Stomach (tissue), 8 donors: ENCODE measurements at regions not wholly inside any gene's neighbourhood (a gene's known extent, or its start where the extent isn't known, plus 50 kb on each side); places are given as distances from the start of the nearest gene placed in this dataset.

Experiments used
- DNase-seq, 2 donors: peaks; one replicate each; pipeline versions ENCODE4 v3.0.0 to v3.0.0-alpha.2; 2013 to 2019
- H3K27ac ChIP-seq, 5 donors: fragments of 200-600 bp in 4 of 5; sonication (generic) in 4 of 5; one replicate each; pipeline ENCODE4 v1.5.1; 2013 to 2019; ENCODE audit warnings: mild to moderate bottlenecking in 1 of 5, moderate library complexity in 1 of 5
- H3K27me3 ChIP-seq, 3 donors: fragments of 200-600 bp; sonication (generic); one replicate each; pipeline ENCODE4 v1.5.1; 2017 to 2019; ENCODE audit warnings: mixed run types in 1 of 3
- H3K36me3 ChIP-seq, 4 donors: fragments of 200-600 bp; sonication (generic); 1 replicate in 3 of 4; 2 replicates in 1 of 4; pipeline ENCODE4 v1.5.1; 2016 to 2019
- H3K4me1 ChIP-seq, 4 donors: fragments of 200-600 bp; sonication (generic); one replicate each; pipeline ENCODE4 v1.5.1; 2016 to 2019
- H3K4me3 ChIP-seq, 4 donors: fragments of 200-600 bp; sonication (generic) in 3 of 4; one replicate each; pipeline ENCODE4 v1.5.1; 2016 to 2019; ENCODE audit warnings: mild to moderate bottlenecking in 1 of 4
- H3K9me3 ChIP-seq, 4 donors: fragments of 200-600 bp; sonication (generic); one replicate each; pipeline ENCODE4 v1.5.1; 2016 to 2019
- EP300 ChIP-seq: sonication (generic); formaldehyde crosslinking; IDR thresholded peaks from one replicate; pipeline ENCODE4 v1.6.1; 2017; ENCODE audit warnings: antibody characterized with exemption
- POLR2A ChIP-seq, 4 donors: fragments of 450-650 bp; IDR thresholded peaks; one replicate each; pipeline ENCODE4 v1.6.1; 2016; ENCODE audit warnings: antibody characterized with exemption in 4 of 4, control low read depth in 2 of 4, mild to moderate bottlenecking in 1 of 4, moderate library complexity in 1 of 4
- POLR2AphosphoS5 ChIP-seq, 3 donors: sonication (generic); formaldehyde crosslinking; IDR thresholded peaks; one replicate each; pipeline ENCODE4 v1.6.1; 2016; ENCODE audit warnings: antibody characterized with exemption in 3 of 3
- WGBS, 5 donors: extraction: QIAGEN DNeasy Blood & Tissue Kit in 3 of 5; methylation state at CpG; one replicate each; pipeline versions ENCODE4 v1.1.5 to v1.1.7; 2013 to 2018; 5-methylcytosine and 5-hydroxymethylcytosine counted together
- intact Hi-C: fragments of 100-400 bp; cut with DNase I; formaldehyde crosslinking; loops from one replicate; pipeline ENCODE4 v1.15.1; 2023; ENCODE audit warnings: low total_unique reads
- TF ChIP-seq, protein P1 (sequence below), 7 experiments: fragments of 450-650 bp in 4 of 7; fragments of 200-600 bp in 3 of 7; sonication (generic) in 3 of 7; IDR thresholded peaks; one replicate each; pipeline ENCODE4 v1.5.1; 2016 to 2019; ENCODE audit warnings: antibody characterized with exemption in 7 of 7, control low read depth in 2 of 7, mild to moderate bottlenecking in 1 of 7
- donor health status: healthy with polysubstance abuse.
- donor health status: Bipolar disorder and iron deficiency.
- donor health status: healthy.

DNA sequence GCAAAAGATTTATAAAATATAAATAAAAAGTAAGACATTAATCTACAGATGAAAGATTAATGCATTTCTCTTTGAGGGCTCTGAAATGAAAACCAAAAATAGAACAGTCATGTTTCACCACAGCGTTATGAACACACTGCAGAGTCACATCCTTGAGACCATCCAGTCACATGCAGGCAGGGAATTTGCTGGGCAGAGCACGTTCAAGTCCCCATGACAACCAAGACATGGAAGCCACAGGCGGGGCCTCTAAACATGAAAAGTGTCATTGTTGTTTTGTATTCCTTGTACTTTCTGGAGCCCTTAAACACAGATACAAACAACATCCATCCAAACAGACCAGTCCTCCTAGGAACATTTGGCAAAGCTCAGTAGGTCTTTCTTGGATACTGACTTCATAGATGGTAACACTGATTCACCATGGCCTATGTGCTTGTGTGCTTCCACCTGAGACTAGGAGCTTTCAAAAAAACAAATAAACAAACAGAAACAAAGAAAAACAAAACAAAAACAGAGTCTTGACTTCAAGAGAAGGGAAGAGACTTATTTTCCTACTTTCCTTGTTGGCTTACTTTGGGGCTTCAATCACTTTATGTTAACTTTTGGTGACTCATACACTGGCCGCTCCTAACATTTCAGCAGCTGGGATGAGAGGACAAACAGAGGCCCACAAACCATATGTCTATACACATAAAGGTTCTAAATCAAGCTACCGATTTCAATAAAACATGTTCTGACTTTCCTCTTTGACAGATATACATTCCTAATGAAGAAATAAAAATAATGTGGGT is 99.5 kb upstream of the CCDC85A start:
- H3K27me3 ChIP-seq: no peaks in the 10 kb centered on the region
- H3K9me3 ChIP-seq: peaks cover 0 to 5% (median 0%) of the 10 kb centered on the region in 4 donors
- WGBS, 5 donors: 56 to 64% (median 61%) methylated on average over 5 of the region's 5 CpGs
- TF ChIP-seq POLR2AphosphoS5 (IDR thresholded peaks at IDR 0.05) (no peak), EP300 (no peak), POLR2A (IDR thresholded peaks at IDR 0.05) (no peak)
- TF ChIP-seq, protein P1, sequence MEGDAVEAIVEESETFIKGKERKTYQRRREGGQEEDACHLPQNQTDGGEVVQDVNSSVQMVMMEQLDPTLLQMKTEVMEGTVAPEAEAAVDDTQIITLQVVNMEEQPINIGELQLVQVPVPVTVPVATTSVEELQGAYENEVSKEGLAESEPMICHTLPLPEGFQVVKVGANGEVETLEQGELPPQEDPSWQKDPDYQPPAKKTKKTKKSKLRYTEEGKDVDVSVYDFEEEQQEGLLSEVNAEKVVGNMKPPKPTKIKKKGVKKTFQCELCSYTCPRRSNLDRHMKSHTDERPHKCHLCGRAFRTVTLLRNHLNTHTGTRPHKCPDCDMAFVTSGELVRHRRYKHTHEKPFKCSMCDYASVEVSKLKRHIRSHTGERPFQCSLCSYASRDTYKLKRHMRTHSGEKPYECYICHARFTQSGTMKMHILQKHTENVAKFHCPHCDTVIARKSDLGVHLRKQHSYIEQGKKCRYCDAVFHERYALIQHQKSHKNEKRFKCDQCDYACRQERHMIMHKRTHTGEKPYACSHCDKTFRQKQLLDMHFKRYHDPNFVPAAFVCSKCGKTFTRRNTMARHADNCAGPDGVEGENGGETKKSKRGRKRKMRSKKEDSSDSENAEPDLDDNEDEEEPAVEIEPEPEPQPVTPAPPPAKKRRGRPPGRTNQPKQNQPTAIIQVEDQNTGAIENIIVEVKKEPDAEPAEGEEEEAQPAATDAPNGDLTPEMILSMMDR (IDR thresholded peaks at IDR 0.05): no peak
- intact Hi-C loops: no loop called here
- DNase-seq: no peak
- H3K27ac ChIP-seq: no peak overlapping the region
- H3K4me3 ChIP-seq: no peak overlapping the region
- H3K4me1 ChIP-seq: no peaks in the 10 kb centered on the region
- H3K36me3 ChIP-seq: no peaks in the 10 kb centered on the region

DNA sequence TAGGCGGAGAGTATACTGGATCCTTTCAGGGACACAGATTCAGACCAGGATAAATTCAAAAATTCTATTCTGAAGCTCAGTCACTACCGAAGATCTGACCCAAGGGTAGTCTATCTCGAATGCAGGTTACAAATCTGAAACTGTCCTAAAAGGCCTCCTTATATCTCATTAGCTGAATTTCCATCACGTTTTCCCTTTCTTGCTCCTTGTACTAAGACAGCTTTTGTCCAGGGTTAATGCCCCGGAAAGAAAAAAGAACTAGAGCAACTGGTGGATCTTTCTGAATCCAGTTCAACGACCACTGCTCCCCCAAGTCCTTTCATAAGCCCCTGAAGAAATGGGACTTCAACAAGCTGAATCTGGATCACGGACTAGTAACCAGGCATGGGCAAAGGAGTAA is 97.5 kb upstream of the CCDC85A start:
- H3K36me3 ChIP-seq: no peaks in the 10 kb centered on the region
- H3K4me3 ChIP-seq: no peak overlapping the region
- no peaks in the 10 kb centered on the region for H3K4me1 ChIP-seq
- H3K27me3 ChIP-seq: no peaks in the 10 kb centered on the region
- H3K27ac ChIP-seq: no peak overlapping the region
- 75 to 82% (median 81%) methylated on average over 7 of the region's 7 CpGs for WGBS, 5 donors
- H3K9me3 ChIP-seq: peaks cover 0 to 5% (median 0%) of the 10 kb centered on the region in 4 donors
- intact Hi-C loops: no loop called here
- TF ChIP-seq POLR2AphosphoS5 (IDR thresholded peaks at IDR 0.05) (no peak), POLR2A (IDR thresholded peaks at IDR 0.05) (no peak), EP300 (no peak)
- TF ChIP-seq, protein P1 (IDR thresholded peaks at IDR 0.05): no peak
- no peak for DNase-seq

DNA sequence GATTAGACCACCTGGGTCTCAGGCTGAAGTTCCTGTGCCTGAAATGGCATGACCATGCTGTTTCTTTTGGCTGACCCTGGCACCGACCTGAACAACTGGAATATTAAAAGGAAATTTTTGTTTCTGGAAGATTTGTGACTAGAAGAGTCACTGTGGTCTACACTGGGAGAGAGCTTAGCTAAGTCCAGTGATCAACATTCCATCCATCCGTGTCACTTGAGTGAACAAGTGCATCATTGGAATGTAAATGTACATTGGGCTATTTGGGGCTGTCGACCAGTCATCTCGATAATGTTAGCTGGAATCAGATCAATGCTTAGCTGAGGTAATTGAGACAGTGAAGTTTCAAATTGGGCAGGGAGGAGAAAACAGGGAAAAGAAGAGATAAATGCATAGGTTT is 95.4 kb upstream of the CCDC85A start:
- intact Hi-C loops: no loop called here
- 71 to 87% (median 82%) methylated on average over 4 of the region's 4 CpGs for WGBS, 5 donors
- no peak overlapping the region for H3K4me3 ChIP-seq

DNA sequence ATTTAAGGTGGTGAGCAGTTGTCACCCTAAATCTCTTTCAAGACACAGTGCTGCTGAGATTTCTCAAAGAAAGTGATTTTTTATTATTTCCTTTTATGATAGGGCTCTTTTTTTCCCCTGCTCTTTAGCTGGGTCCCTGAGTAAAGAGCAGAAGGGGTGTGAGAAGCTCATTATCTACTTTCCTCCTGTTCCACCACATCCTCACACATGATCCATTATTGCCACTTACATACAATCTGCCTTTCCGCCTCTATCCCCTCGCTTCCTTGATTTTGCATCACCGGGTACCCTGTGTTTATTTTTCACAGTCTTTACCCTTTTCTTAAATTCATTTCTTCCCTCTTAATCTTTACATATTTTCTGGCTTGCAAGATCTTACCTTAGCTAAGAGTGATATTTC is 93.9 kb upstream of the CCDC85A start:
- intact Hi-C loops: no loop called here
- TF ChIP-seq POLR2AphosphoS5 (IDR thresholded peaks at IDR 0.05) (no peak), EP300 (no peak), POLR2A (IDR thresholded peaks at IDR 0.05) (no peak)
- TF ChIP-seq, protein P1 (IDR thresholded peaks at IDR 0.05): no peak

More for the DNA sequence above, 95.4 kb upstream of the CCDC85A start:
- no peak for DNase-seq
- TF ChIP-seq POLR2AphosphoS5 (IDR thresholded peaks at IDR 0.05): no peak
- TF ChIP-seq POLR2A (IDR thresholded peaks at IDR 0.05): no peak
- TF ChIP-seq, protein P1 (IDR thresholded peaks at IDR 0.05): no peak
- TF ChIP-seq EP300: no peak
- no peaks in the 10 kb centered on the region for H3K4me1 ChIP-seq
- H3K36me3 ChIP-seq: no peaks in the 10 kb centered on the region
- peaks cover 0 to 6% (median 0%) of the 10 kb centered on the region in 3 donors for H3K27me3 ChIP-seq
- H3K9me3 ChIP-seq: peaks cover 0 to 9% (median 0%) of the 10 kb centered on the region in 4 donors
- H3K27ac ChIP-seq: no peak overlapping the region

More for the DNA sequence above, 93.9 kb upstream of the CCDC85A start:
- peaks cover 0 to 6% (median 0%) of the 10 kb centered on the region in 3 donors for H3K27me3 ChIP-seq
- no peak overlapping the region for H3K4me3 ChIP-seq
- H3K36me3 ChIP-seq: no peaks in the 10 kb centered on the region
- no peak overlapping the region for H3K27ac ChIP-seq
- H3K4me1 ChIP-seq: no peaks in the 10 kb centered on the region
- WGBS, 5 donors: 80 to 92% (median 88%) methylated on average over 3 of the region's 3 CpGs
- no peak for DNase-seq
- H3K9me3 ChIP-seq: peaks cover 0 to 9% (median 0%) of the 10 kb centered on the region in 4 donors
